Astrocyte (in vitro differentiated cells and primary cell): ENCODE measurements at regions not wholly inside any gene's neighbourhood (a gene's known extent, or its start where the extent isn't known, plus 50 kb on each side); places are given as distances from the start of the nearest gene placed in this dataset.

Experiments used
- DNase-seq: peaks from one replicate; pipeline ENCODE4 v3.0.0-alpha.2; 2010; ENCODE audit warnings: low read depth
- FAIRE-seq: peaks from 2 replicates; lab custom pipeline; 2011; peaks lifted over from hg19 to GRCh38; lab: Jason Lieb, UNC
- H2AFZ ChIP-seq: 2 replicates; pipeline ENCODE4 v1.6.0; 2012; ENCODE audit warnings: low read depth, low read length, inconsistent platforms
- H3K27ac ChIP-seq: 2 replicates; pipeline ENCODE4 v1.5.1; 2011; ENCODE audit warnings: low read depth, low read length, inconsistent platforms
- H3K27me3 ChIP-seq: 2 replicates; pipeline ENCODE4 v1.6.0; 2011; ENCODE audit warnings: low read length, inconsistent platforms; ENCODE audit not compliant: insufficient read depth
- H3K36me3 ChIP-seq: 2 replicates; pipeline ENCODE4 v1.5.1; 2011; ENCODE audit warnings: low read length, inconsistent platforms; ENCODE audit not compliant: insufficient read depth
- H3K4me1 ChIP-seq: 2 replicates; pipeline ENCODE4 v1.5.1; 2011; ENCODE audit warnings: low read length, inconsistent platforms; ENCODE audit not compliant: insufficient read depth
- H3K4me2 ChIP-seq: 2 replicates; pipeline ENCODE4 v1.6.0; 2012; ENCODE audit warnings: low read length, inconsistent platforms
- H3K4me3 ChIP-seq: 2 replicates; pipeline ENCODE4 v1.5.1; 2011; ENCODE audit warnings: low read depth, mild to moderate bottlenecking, low read length, inconsistent platforms; ENCODE audit not compliant: insufficient read depth
- H3K79me2 ChIP-seq: 2 replicates; pipeline ENCODE4 v1.6.0; 2012; ENCODE audit warnings: mild to moderate bottlenecking, low read length, inconsistent platforms; ENCODE audit not compliant: insufficient read depth
- H3K9ac ChIP-seq: 2 replicates; pipeline ENCODE4 v1.6.0; 2012; ENCODE audit warnings: mild to moderate bottlenecking, low read length, inconsistent platforms
- H3K9me3 ChIP-seq: 2 replicates; pipeline ENCODE4 v1.5.1; 2012; ENCODE audit warnings: low read depth, mild to moderate bottlenecking, low read length, inconsistent platforms; ENCODE audit not compliant: insufficient read depth
- H4K20me1 ChIP-seq: 2 replicates; pipeline ENCODE4 v1.6.0; 2012; ENCODE audit warnings: low read length, inconsistent platforms; ENCODE audit not compliant: insufficient read depth
- H3K27ac Mint-ChIP-seq: one replicate; pipeline ENCODE4 v1.8.0; 2021; ENCODE audit warnings: mild to moderate bottlenecking, mixed read lengths; ENCODE audit not compliant: unreplicated experiment
- H3K27me3 Mint-ChIP-seq: one replicate; pipeline ENCODE4 v1.8.0; 2021; ENCODE audit warnings: low read depth, mixed read lengths; ENCODE audit not compliant: unreplicated experiment
- H3K36me3 Mint-ChIP-seq: one replicate; pipeline ENCODE4 v1.8.0; 2021; ENCODE audit warnings: low read depth, mixed read lengths; ENCODE audit not compliant: unreplicated experiment
- H3K4me1 Mint-ChIP-seq: one replicate; pipeline ENCODE4 v1.8.0; 2021; ENCODE audit warnings: low read depth, mixed read lengths; ENCODE audit not compliant: unreplicated experiment
- H3K4me3 Mint-ChIP-seq: one replicate; pipeline ENCODE4 v1.8.0; 2021; ENCODE audit warnings: mild to moderate bottlenecking, moderate library complexity, mixed read lengths; ENCODE audit not compliant: unreplicated experiment
- H3K9me3 Mint-ChIP-seq: one replicate; pipeline ENCODE4 v1.8.0; 2021; ENCODE audit warnings: mild to moderate bottlenecking, mixed read lengths; ENCODE audit not compliant: unreplicated experiment
- EZH2 ChIP-seq: IDR thresholded peaks from 2 replicates; pipeline ENCODE4 v1.6.1; 2012; ENCODE audit warnings: mild to moderate bottlenecking, low read length, inconsistent platforms; ENCODE audit not compliant: insufficient read depth
- TF ChIP-seq, protein P1 (sequence below): IDR thresholded peaks from 2 replicates; pipeline ENCODE4 v1.5.1; 2011; ENCODE audit warnings: low read depth, mild to moderate bottlenecking, inconsistent platforms, low read length, moderate library complexity; ENCODE audit not compliant: insufficient read depth

DNA sequence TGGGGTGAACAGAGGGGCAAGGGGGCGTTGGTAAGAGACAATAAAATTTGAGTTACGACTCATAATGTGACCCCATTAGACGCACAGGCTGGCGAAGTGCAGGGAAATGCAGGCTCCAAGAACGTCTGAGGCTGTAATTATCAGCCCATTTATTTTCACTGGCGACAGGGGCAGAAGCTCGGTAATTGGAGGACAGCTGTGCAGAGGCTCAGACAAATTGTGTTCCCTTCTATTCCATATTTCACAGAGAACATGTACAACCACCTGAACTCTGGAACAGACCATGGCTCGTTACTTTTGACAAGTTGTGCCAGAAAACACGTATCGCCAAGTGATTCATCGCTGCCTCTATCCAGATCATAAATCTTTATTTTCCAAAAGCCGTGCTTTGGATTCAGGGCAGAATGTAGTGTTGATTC, 137.3 kb upstream of the FRMD4A start:
- Histone ChIP-seq H3K27ac (no peak overlapping the region), H3K9ac (no peak overlapping the region), H3K36me3 (no peaks in the 10 kb centered on the region), H2AFZ (peak overlapping the region; percentile 33), H3K4me3 (no peak overlapping the region), H3K9me3 (no peaks in the 10 kb centered on the region), H4K20me1 (no peaks in the 10 kb centered on the region), H3K4me1 (no peaks in the 10 kb centered on the region), H3K79me2 (no peaks in the 10 kb centered on the region), H3K27me3 (no peaks in the 10 kb centered on the region), H3K4me2 (peak overlapping the region; percentile 24)
- H3K27me3 Mint-ChIP-seq: no peaks in the 10 kb centered on the region
- H3K4me1 Mint-ChIP-seq: peaks cover 6% of the 10 kb centered on the region
- DNase-seq: peak; percentile 82
- H3K27ac Mint-ChIP-seq: no peak overlapping the region
- no peak for FAIRE-seq
- no peak overlapping the region for H3K4me3 Mint-ChIP-seq
- peaks cover 3% of the 10 kb centered on the region for H3K36me3 Mint-ChIP-seq
- no peak for TF ChIP-seq EZH2
- TF ChIP-seq, protein P1, sequence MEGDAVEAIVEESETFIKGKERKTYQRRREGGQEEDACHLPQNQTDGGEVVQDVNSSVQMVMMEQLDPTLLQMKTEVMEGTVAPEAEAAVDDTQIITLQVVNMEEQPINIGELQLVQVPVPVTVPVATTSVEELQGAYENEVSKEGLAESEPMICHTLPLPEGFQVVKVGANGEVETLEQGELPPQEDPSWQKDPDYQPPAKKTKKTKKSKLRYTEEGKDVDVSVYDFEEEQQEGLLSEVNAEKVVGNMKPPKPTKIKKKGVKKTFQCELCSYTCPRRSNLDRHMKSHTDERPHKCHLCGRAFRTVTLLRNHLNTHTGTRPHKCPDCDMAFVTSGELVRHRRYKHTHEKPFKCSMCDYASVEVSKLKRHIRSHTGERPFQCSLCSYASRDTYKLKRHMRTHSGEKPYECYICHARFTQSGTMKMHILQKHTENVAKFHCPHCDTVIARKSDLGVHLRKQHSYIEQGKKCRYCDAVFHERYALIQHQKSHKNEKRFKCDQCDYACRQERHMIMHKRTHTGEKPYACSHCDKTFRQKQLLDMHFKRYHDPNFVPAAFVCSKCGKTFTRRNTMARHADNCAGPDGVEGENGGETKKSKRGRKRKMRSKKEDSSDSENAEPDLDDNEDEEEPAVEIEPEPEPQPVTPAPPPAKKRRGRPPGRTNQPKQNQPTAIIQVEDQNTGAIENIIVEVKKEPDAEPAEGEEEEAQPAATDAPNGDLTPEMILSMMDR: no peak
- H3K9me3 Mint-ChIP-seq: peaks cover 11% of the 10 kb centered on the region

DNA sequence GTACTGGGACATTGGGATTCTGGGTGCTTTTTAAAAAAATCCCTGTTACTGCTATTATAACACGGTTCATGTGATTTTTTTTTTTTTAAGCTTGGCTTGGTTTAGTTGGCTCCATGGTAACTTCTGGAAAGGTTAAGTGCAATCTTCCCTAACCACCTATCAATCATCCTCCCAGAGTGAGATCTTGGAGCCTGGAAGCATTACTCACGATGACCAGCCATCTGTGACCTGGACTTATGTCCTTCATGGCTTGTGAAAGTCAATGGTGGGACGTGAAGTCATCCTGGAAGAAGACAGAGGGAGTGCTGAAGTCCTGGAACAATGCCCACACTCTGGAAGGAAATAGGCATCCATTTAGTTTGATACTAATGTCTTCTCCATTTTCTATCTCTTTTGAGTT, 135.5 kb upstream of the FRMD4A start:
- no peaks in the 10 kb centered on the region for H3K79me2 ChIP-seq
- no peak overlapping the region for H3K4me3 ChIP-seq
- no peak overlapping the region for H3K9ac ChIP-seq
- H4K20me1 ChIP-seq: no peaks in the 10 kb centered on the region
- H3K9me3 Mint-ChIP-seq: peaks cover 15% of the 10 kb centered on the region
- no peak overlapping the region for H3K27ac ChIP-seq
- H3K4me3 Mint-ChIP-seq: no peak overlapping the region
- H2AFZ ChIP-seq: no peak overlapping the region
- no peaks in the 10 kb centered on the region for H3K4me1 ChIP-seq
- H3K4me1 Mint-ChIP-seq: peaks cover 6% of the 10 kb centered on the region
- no peak for FAIRE-seq
- no peaks in the 10 kb centered on the region for H3K27me3 ChIP-seq
- H3K27ac Mint-ChIP-seq: peak overlapping the region; percentile 37
- no peaks in the 10 kb centered on the region for H3K9me3 ChIP-seq
- H3K36me3 Mint-ChIP-seq: peaks cover 3% of the 10 kb centered on the region
- no peak overlapping the region for H3K4me2 ChIP-seq
- no peaks in the 10 kb centered on the region for H3K36me3 ChIP-seq
- DNase-seq: peak; percentile 91
- no peaks in the 10 kb centered on the region for H3K27me3 Mint-ChIP-seq
- TF ChIP-seq, protein P1: no peak
- no peak for TF ChIP-seq EZH2

DNA sequence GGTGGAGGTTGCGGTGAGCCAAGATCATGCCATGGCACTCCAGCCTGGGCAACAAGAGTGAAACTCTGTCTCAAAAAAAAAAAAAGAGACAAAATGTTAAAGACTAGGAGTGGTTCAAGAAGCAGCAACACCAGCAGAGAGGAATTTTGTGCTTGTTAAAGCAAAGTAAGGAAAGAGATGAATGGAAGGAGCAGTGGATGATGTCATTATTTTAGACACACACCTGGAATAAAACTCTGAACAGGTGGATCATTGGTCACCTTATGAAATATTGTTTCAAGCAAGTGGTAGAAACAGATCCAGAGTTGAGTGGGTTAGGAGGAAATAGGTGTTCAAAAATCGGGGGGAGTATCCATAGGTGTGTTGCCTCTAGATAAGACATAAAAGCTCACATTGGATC, 129.7 kb upstream of the FRMD4A start:
- H3K27ac Mint-ChIP-seq: no peak overlapping the region
- no peaks in the 10 kb centered on the region for H3K4me1 ChIP-seq
- H3K4me3 Mint-ChIP-seq: no peak overlapping the region
- H4K20me1 ChIP-seq: no peaks in the 10 kb centered on the region
- H3K27me3 ChIP-seq: no peaks in the 10 kb centered on the region
- H3K4me1 Mint-ChIP-seq: no peaks in the 10 kb centered on the region
- H3K27me3 Mint-ChIP-seq: peaks cover 3% of the 10 kb centered on the region
- TF ChIP-seq EZH2: no peak
- TF ChIP-seq, protein P1: no peak
- no peak for DNase-seq
- no peak overlapping the region for H3K9ac ChIP-seq
- H3K9me3 ChIP-seq: no peaks in the 10 kb centered on the region
- H3K27ac ChIP-seq: no peak overlapping the region
- no peaks in the 10 kb centered on the region for H3K79me2 ChIP-seq
- no peak overlapping the region for H3K4me2 ChIP-seq
- no peaks in the 10 kb centered on the region for H3K36me3 ChIP-seq
- H3K9me3 Mint-ChIP-seq: peaks cover 14% of the 10 kb centered on the region
- no peak for FAIRE-seq
- H2AFZ ChIP-seq: no peak overlapping the region
- peaks cover 2% of the 10 kb centered on the region for H3K36me3 Mint-ChIP-seq
- H3K4me3 ChIP-seq: no peak overlapping the region
